Choroid plexus epithelial cell (primary cell): ENCODE measurements at regions not wholly inside any gene's neighbourhood (a gene's known extent, or its start where the extent isn't known, plus 50 kb on each side); places are given as distances from the start of the nearest gene placed in this dataset.
A peak's percentile ranks its signal among the peaks of the same experiment; 100 is the strongest.

Source experiments
- DNase-seq: peaks from one replicate; pipeline ENCODE4 v3.0.0-alpha.2; 2010; ENCODE audit warnings: low read depth
- H3K4me3 ChIP-seq: 2 replicates; pipeline ENCODE4 v1.5.1; 2011; ENCODE audit warnings: low read depth, mild to moderate bottlenecking, control low read depth, low read length, moderate library complexity
- CTCF ChIP-seq: conservative IDR thresholded peaks from 2 replicates; pipeline ENCODE4 v1.5.1; 2011; ENCODE audit warnings: low read depth, mild to moderate bottlenecking, control low read depth, inconsistent platforms, low read length, moderate library complexity

- TF ChIP-seq CTCF: no peak
Measured at GRCh38 chr2:122634256-122634655, 878.8 kb downstream of the TSN start.

GRCh38 chr2:122634920-122635319, 879.5 kb downstream of the TSN start:
- no peak for DNase-seq
- no peak for TF ChIP-seq CTCF
- H3K4me3 ChIP-seq: no peak overlapping the region

More at GRCh38 chr2:122634256-122634655, 878.8 kb downstream of the TSN start:
- no peak overlapping the region for H3K4me3 ChIP-seq
- peak; percentile 90 for DNase-seq

GRCh38 chr2:122635686-122636085, 880.2 kb downstream of the TSN start:
- no peak overlapping the region for H3K4me3 ChIP-seq
- TF ChIP-seq CTCF: no peak
- no peak for DNase-seq

- DNase-seq: no peak
- no peak overlapping the region for H3K4me3 ChIP-seq
- TF ChIP-seq CTCF: no peak
Measured at GRCh38 chr2:122636097-122636496, 880.6 kb downstream of the TSN start.

GRCh38 chr2:122639176-122639575, 883.7 kb downstream of the TSN start:
- no peak overlapping the region for H3K4me3 ChIP-seq
- no peak for DNase-seq
- no peak for TF ChIP-seq CTCF

GRCh38 chr2:122639711-122640110, 884.3 kb downstream of the TSN start:
- no peak for TF ChIP-seq CTCF
- DNase-seq: no peak
- no peak overlapping the region for H3K4me3 ChIP-seq

GRCh38 chr2:122643725-122644329, 888.4 kb downstream of the TSN start:
- no peak for TF ChIP-seq CTCF
- DNase-seq: peak; percentile 82
- no peak overlapping the region for H3K4me3 ChIP-seq
